Ascending aorta (tissue), 2 donors: ENCODE measurements at regions not wholly inside any gene's neighbourhood (a gene's known extent, or its start where the extent isn't known, plus 50 kb on each side); places are given as distances from the start of the nearest gene placed in this dataset.

Experiments
- DNase-seq, 2 donors: peaks; one replicate each; pipeline ENCODE4 v3.0.0-alpha.2; 2019; ENCODE audit warnings: low spot score in 2 of 2
- H3K27ac ChIP-seq, 2 donors: fragments of 200-600 bp; sonication (generic); one replicate each; pipeline ENCODE4 v1.5.1; 2016 to 2017; ENCODE audit warnings: mild to moderate bottlenecking in 1 of 2
- H3K27me3 ChIP-seq: fragments of 200-600 bp; sonication (generic); one replicate; pipeline ENCODE4 v1.5.1; 2017
- H3K36me3 ChIP-seq, 2 donors: fragments of 200-600 bp; sonication (generic); one replicate each; pipeline ENCODE4 v1.5.1; 2016
- H3K4me1 ChIP-seq, 2 donors: fragments of 200-600 bp; sonication (generic); one replicate each; pipeline ENCODE4 v1.5.1; 2016 to 2017; ENCODE audit warnings: mild to moderate bottlenecking in 1 of 2
- H3K4me3 ChIP-seq, 2 donors: fragments of 200-600 bp; sonication (generic); one replicate each; pipeline ENCODE4 v1.5.1; 2016 to 2017; ENCODE audit warnings: mild to moderate bottlenecking in 1 of 2
- H3K9me3 ChIP-seq, 2 donors: fragments of 200-600 bp; sonication (generic); one replicate each; pipeline ENCODE4 v1.5.1; 2016
- intact Hi-C: fragments of 100-400 bp; cut with DNase I; formaldehyde crosslinking; loops from one replicate; pipeline ENCODE4 v1.15.1; 2023
- TF ChIP-seq, protein P1 (sequence below), 3 experiments: fragments of 200-600 bp in 2 of 3; fragments of 450-650 bp in 1 of 3; sonication (generic) in 2 of 3; IDR thresholded peaks; one replicate each; pipeline ENCODE4 v1.5.1; 2016 to 2019; ENCODE audit warnings: antibody characterized with exemption in 3 of 3, mild to moderate bottlenecking in 1 of 3, moderate library complexity in 1 of 3

DNA sequence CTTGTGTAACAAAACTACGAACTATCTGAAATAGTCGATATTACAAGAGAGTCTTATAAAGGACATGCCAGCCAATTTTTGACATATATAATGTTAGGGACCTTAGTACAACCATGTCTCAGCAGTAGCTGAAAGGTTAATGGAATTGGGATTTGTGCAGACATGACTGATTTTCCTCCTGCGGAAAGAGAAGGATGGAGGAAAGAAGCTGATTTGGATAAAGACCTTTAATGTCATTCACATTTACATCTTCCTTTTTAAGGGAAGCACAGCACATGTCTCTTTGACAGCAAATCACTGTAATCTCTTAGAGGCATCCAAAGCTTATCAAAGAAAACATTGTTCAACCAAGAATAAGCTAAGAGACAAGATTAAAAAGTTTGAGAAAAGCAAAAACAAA lies 1976.2 kb upstream of the IGFBP7 start:
- no peak for DNase-seq
- Histone ChIP-seq H3K4me3 (no peak overlapping the region), H3K27me3 (no peaks in the 10 kb centered on the region), H3K27ac (no peak overlapping the region), H3K4me1 (no peaks in the 10 kb centered on the region), H3K36me3 (no peaks in the 10 kb centered on the region), H3K9me3 (no peaks in the 10 kb centered on the region)
- TF ChIP-seq, protein P1, sequence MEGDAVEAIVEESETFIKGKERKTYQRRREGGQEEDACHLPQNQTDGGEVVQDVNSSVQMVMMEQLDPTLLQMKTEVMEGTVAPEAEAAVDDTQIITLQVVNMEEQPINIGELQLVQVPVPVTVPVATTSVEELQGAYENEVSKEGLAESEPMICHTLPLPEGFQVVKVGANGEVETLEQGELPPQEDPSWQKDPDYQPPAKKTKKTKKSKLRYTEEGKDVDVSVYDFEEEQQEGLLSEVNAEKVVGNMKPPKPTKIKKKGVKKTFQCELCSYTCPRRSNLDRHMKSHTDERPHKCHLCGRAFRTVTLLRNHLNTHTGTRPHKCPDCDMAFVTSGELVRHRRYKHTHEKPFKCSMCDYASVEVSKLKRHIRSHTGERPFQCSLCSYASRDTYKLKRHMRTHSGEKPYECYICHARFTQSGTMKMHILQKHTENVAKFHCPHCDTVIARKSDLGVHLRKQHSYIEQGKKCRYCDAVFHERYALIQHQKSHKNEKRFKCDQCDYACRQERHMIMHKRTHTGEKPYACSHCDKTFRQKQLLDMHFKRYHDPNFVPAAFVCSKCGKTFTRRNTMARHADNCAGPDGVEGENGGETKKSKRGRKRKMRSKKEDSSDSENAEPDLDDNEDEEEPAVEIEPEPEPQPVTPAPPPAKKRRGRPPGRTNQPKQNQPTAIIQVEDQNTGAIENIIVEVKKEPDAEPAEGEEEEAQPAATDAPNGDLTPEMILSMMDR (IDR thresholded peaks at IDR 0.05): no peak
- intact Hi-C loops: no loop called here

DNA sequence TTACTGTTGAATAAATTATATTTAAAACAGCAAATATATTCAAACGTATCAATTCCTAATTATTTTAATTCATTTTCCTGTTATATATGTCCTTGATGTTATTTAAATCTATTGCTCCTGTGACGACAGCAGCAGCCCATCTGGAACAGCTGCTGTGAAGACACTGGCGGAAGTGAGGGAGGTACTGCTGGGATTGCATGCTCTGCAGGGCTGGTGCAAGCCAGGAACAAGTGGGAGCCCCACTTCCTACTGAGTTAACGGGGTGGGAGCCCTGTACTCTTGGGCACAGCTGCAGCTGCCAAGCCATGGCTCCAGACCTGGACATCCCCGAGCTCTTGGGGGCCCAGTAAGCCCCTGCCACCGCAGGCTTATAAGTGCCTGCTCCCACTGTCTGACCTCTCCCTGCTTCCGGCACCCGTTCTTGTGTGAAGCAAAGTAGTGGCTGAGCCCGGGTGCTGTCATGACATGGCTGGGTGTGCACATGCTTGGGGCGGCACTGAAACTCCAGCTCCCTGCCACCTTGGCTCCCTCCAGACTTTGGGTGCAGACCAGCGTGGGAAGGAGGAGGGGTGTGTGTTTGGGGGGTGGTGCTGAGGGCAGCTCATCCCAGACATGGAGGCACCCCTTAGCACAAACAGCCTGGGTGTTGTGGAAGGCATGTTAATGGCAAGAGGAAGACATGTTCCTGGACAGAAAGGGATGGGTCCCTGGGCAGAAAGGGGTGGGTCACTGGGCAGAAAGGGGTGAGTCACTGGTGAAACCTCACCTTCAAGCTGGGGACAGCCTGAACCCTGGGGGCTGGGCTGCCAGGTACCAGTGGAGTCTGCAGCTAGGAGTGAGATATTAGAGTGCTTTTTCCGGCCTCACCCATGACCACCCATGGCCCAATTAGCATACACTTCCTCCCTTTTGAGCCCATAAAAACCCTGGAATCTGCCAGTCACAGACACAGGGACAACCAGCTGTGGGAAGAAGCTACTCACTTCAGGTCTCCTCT lies 1981.3 kb upstream of the IGFBP7 start:
- DNase-seq: no peak

GRCh38 chr4:59094505-59094904 lies 1984.3 kb upstream of the IGFBP7 start:
- Histone ChIP-seq H3K27ac (no peak overlapping the region), H3K9me3 (no peaks in the 10 kb centered on the region), H3K4me1 (no peaks in the 10 kb centered on the region), H3K36me3 (no peaks in the 10 kb centered on the region), H3K4me3 (no peak overlapping the region), H3K27me3 (no peaks in the 10 kb centered on the region)
- TF ChIP-seq, protein P1 (IDR thresholded peaks at IDR 0.05): no peak
- intact Hi-C loops: no loop called here
- no peak for DNase-seq

More for the DNA sequence above, 1981.3 kb upstream of the IGFBP7 start:
- Histone ChIP-seq H3K9me3 (no peaks in the 10 kb centered on the region), H3K27ac (no peak overlapping the region), H3K36me3 (no peaks in the 10 kb centered on the region), H3K4me1 (no peaks in the 10 kb centered on the region), H3K27me3 (no peaks in the 10 kb centered on the region), H3K4me3 (no peak overlapping the region)
- intact Hi-C loops: no loop called here
- TF ChIP-seq, protein P1 (IDR thresholded peaks at IDR 0.05): no peak

DNA sequence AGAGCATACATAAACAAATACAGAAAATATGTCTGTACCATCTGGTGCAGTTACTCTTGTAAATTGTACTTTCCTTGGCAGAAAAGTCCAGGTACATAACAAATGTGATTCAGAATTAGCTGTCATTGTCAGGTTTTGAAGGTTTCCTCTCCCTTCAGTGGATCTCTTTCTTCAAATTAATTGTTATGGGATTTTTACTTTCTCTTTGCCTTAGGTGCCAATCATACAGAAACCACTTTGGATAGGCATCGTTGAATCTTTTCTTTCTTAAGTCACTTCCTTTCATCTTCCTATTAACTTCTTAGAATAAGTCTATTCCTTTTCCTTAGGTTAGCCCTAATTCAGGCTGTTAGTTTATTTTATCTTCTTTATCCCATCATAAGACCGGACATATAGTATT lies 1992.1 kb upstream of the IGFBP7 start:
- intact Hi-C loops: no loop called here
- H3K9me3 ChIP-seq: no peaks in the 10 kb centered on the region

GRCh38 chr4:59120287-59120814 lies 2010.2 kb upstream of the IGFBP7 start:
- no peak for DNase-seq
- Histone ChIP-seq H3K27me3 (no peaks in the 10 kb centered on the region), H3K9me3 (no peaks in the 10 kb centered on the region), H3K4me1 (no peaks in the 10 kb centered on the region), H3K27ac (no peak overlapping the region), H3K4me3 (no peak overlapping the region), H3K36me3 (no peaks in the 10 kb centered on the region)
- intact Hi-C loops: no loop called here
- TF ChIP-seq, protein P1 (IDR thresholded peaks at IDR 0.05): no peak

More for the DNA sequence above, 1992.1 kb upstream of the IGFBP7 start:
- no peaks in the 10 kb centered on the region for H3K36me3 ChIP-seq
- no peak overlapping the region for H3K27ac ChIP-seq
- no peaks in the 10 kb centered on the region for H3K27me3 ChIP-seq
- no peak for DNase-seq
- no peak overlapping the region for H3K4me3 ChIP-seq
- no peaks in the 10 kb centered on the region for H3K4me1 ChIP-seq
- TF ChIP-seq, protein P1 (IDR thresholded peaks at IDR 0.05): no peak
